Fibroblast of skin of left biceps (primary cell): ENCODE measurements at regions not wholly inside any gene's neighbourhood (a gene's known extent, or its start where the extent isn't known, plus 50 kb on each side); places are given as distances from the start of the nearest gene placed in this dataset.
A peak's percentile ranks its signal among the peaks of the same experiment; 100 is the strongest.
"Not testable (repeated sequence)": the region's sequence is repeated elsewhere in the genome, so short reads cannot be mapped to it uniquely, and the experiment has no call there.

Experiments
- DNase-seq, 2 experiments: peaks; one replicate each; pipeline ENCODE4 v3.0.0-alpha.2; 2013; ENCODE audit warnings: low read depth in 2 of 2

- DNase-seq: no peak
These were observed 154.3 kb upstream of the IRS2 start for GRCh38 chr13:109940637-109941036.

DNA sequence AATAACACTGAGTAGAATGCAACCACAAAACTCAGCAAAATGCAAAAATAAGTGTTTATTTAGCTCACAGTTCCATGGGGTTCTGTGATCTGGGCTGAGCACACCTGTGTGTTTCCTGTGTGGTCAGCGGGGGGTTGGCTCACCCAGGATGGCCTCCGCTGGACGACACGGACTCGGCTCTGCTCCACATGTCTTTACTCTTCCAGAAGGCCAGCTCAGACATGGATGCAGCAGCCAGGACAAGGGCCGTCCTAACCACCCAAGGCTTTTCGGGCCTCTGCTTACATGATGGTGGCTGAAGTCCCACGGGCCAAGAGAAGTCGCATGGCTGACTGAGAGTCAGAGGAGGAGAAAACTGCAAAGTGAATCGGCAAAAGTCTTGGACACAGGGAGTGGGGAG, 153.5 kb upstream of the IRS2 start:
- DNase-seq: no peak

DNA sequence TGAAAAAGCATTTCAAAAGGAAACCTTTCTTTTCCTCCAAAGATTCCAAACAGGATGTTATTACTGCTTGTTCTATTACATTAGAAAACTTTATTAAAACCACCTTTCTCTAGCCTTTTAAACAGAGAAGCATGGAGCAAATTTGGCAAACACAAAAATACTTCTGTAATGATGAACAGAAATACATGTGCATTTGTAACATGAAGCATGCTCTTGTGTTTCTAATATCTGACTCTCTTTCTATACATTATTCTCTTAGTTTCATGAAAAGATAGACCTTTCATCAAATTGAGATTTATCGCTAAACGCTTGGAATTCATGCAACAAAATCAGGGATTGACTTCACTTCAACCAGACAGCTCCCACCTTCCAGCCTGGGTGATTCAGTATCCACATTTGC, 152.8 kb upstream of the IRS2 start:
- DNase-seq: peak; percentile 78 to 84

- peak; percentile 54 to 67 for DNase-seq
These were observed 152.0 kb upstream of the IRS2 start for GRCh38 chr13:109938255-109938936.

GRCh38 chr13:109934520-109934919, 148.1 kb upstream of the IRS2 start:
- not testable (repeated sequence) for DNase-seq

DNA sequence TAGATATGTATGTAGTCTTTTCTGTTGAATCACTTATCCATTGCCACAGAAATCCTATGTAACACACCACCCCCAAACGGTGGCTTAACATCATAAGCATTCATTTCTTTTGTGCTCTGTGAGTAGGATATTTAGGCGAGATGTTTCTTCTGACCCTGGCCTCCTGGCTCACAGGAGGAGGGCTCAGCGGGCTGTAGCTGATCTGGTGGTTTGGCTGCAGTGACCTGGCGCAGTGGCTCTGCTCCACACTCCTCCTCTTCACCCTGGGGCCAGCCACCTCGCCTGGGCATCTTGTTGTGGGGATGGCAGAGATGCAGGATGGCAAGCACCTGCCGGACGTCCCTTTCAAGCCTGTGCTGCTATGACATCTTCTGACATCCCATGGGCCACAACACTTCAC, 147.1 kb upstream of the IRS2 start:
- no peak for DNase-seq

GRCh38 chr13:109924376-109924775, 138.0 kb upstream of the IRS2 start:
- no peak for DNase-seq

GRCh38 chr13:109922518-109922917, 136.1 kb upstream of the IRS2 start:
- no peak for DNase-seq

DNA sequence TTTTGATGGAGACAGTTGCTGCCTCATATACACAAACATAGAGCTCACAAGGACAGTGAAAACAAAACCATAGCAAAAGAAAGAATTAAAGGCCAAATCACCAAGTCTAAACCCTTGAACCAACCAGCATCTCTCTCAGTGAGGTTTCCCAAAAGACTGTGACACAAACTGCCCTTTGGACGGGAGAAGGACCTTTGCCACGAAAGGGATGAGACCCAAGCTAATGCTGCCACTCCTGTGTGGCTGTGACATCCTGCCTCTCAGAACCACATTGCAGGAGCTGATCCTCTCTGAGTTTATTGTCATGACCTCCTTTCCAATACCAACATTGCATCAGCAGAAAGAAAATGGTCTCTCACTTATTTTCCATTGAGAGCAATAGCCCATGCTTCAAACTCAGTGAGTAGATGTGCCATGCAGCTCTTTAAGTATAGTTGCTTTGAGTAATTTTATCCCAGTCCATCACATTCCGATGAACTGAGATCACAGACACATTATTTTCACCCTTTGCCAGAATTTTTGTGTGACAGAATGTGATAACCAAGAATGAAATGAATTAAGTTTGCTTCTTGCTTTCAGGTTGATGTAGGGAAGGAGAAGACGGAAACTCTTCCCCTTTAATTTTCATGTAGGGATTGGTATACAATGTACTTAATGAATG, 133.5 kb upstream of the IRS2 start:
- no peak for DNase-seq

DNA sequence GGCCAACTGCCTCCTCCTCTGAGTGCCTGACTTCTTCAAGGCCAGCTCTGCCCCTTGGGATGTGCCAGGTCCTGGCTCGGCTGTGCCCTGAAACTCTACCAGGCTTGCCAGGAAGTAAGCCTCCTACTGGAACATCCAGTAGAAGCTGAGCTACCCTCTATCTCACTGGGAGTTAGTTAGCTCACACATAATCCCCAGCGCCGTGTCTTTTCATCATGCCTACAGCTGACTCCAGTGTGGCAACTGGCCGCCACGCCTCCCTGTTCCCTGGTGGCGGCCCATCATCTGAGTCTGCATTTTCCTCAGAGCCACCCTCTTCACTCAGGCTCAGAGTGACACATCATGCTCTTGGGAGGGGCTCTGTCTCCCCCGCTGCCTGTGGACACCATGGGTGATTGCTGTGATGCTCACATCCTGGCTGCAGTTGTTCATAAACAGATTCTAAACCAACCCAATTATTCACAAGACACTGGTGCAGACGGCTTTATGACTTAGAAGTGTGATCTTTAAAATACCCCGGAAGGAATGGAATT, 131.9 kb upstream of the IRS2 start:
- peak; percentile 38 to 49 for DNase-seq

- no peak for DNase-seq
These were observed 131.0 kb upstream of the IRS2 start for GRCh38 chr13:109917422-109917821.

- DNase-seq: no peak
These were observed 127.6 kb upstream of the IRS2 start for GRCh38 chr13:109913936-109914510.

DNA sequence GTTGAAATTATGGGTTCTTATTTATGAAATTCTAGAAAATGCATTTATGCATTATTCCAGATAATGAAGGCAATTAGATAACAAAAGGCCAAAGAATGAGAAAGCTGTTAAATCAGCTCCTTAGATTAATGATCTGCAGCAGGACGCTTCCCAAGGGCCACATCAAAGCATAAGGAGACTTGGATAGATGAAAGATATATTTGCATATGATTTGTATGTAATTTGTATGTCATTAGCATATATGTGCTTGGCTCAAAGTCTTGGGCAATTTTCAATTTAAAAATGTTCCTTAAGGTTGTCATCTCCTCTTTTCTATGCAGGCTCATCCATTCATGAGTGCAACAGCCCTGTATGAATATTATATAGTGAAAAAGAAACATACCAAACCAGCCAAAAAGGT, 126.8 kb upstream of the IRS2 start:
- DNase-seq: no peak

GRCh38 chr13:109910194-109910593, 123.8 kb upstream of the IRS2 start:
- no peak for DNase-seq

DNA sequence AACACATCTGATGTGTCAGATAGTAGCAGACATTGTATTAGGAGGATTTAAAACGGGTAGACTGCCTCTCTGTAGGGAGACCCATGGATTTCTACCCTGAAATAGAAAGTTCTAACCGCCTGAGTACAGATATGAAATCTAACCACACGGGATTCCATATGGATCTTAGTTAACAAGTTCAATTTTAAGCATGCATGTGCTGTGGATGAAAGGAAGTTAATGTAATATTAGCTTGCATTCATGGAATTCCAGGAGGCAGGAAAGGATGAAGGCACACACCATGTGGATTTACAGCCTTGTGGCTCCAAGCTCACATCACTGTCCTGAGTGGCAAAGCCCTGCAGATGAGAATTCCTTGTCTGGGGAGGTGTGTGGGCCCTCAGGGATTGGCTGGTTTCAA, 120.6 kb upstream of the IRS2 start:
- DNase-seq: peak in 1 of 2 experiments; percentile 13

DNA sequence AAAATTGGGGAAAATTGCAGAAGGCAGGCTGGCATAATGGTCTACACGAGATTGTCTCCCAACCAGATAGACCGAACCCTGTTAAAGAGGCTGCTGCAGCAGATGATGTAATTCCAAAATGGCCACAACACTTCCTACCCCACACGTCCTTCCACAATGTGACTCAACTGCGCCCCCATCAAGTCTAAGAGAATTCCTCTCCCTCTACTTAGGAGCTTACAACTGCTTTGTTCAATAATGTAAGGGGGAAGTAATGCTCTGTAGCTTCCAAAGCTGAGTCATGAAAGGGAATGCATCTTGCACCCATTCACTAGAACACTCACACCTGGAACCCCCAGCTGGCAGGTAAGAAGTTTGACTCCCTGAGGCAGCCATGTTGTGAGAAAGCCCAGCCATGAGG, 117.8 kb upstream of the IRS2 start:
- DNase-seq: no peak

DNA sequence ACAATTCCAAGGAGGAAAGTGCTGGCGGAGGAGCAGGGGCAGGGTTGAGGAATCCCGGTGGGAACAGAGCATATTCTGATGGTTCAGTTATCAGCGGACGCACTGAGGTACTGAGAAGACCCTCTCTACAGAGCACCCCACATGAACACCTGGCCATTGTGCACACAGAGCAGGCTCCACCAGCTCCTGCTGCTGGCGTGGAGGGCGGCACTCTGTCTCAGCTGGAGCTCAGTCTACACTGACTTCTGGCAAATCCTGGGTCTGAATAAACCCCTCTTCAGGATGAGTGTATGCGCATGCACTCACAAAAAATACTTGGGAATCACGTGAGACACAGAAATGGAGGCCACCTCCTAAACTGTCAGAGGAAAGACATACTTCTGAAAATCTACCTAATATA, 114.4 kb upstream of the IRS2 start:
- no peak for DNase-seq

DNA sequence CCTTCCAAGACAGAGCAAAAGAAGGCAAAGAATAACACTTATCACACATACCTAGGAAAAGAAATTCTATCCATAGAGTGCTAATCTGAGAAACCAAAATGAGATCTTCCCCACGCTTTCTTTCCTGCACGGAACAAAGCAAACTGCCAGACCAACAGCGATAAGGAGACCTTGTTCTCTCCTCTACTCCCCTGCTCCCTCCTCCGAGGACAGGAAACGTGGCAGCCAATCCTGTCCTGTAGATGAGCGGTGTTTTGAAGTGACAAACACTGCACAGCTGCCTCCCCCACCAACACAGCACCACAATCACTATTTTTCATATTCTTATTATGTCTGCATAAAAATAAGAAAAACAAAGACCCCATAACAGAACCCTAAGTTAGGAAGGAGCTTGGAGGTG, 113.9 kb upstream of the IRS2 start:
- no peak for DNase-seq

- DNase-seq: no peak
These were observed 113.4 kb upstream of the IRS2 start for GRCh38 chr13:109899748-109900147.

GRCh38 chr13:109899316-109899715, 112.9 kb upstream of the IRS2 start:
- no peak for DNase-seq

DNA sequence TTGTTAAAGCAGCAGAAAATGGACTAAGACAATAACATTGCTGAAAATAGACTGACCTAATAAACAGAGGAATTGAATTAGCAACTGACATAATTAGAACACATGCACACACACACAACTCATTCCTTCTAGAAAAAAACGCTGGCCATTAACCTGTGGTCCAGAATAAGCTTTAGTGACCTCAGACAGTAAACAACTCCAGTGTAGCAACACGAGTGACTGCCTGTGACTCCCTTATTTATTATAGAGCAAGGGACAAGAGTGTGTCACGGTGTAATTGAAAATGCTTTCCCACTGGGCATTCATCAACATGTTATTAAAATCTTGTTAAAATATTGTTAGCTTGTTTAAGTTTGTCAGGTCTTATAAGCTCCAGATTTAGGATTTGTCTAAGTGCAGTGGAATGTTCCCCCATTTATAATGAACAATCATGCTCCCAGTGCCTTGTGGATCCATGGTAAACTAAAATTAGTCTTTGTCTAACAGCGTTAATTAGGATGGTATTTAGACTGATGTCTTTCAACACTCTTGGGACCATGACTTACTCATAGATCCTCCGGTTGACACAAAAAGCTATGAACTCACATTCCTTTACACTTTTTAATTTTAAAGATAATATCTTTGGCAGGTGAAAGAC, 111.7 kb upstream of the IRS2 start:
- DNase-seq: no peak

DNA sequence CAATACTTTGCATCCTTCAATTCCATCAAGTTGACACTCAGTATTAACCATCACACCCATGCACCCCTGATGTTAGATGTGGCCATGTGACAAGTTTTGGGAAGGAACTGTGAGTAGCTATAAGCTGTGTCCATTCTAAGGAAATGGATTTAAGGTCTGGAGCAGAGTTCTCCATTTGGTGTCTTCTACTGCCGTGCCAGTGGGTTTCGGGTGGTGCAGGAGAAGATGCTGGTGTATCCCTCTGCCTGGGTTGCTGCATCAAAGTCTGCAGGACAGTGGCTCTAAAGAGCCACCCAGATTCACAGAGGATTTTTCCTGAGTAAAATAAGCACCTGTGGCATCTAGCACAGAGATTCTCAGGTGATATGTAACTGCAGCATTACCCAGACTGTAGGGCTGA, 105.7 kb upstream of the IRS2 start:
- no peak for DNase-seq

- no peak for DNase-seq
These were observed 98.9 kb upstream of the IRS2 start for GRCh38 chr13:109885235-109885634.
